Adrenal gland (tissue), 9 donors: ENCODE measurements at regions not wholly inside any gene's neighbourhood (a gene's known extent, or its start where the extent isn't known, plus 50 kb on each side); places are given as distances from the start of the nearest gene placed in this dataset.

Experiments
- DNase-seq, 7 donors: peaks; one replicate each; pipeline ENCODE4 v3.0.0-alpha.2; 2019 to 2020
- H3K27ac ChIP-seq, 5 donors: fragments of 200-600 bp; sonication (generic) in 4 of 5; 1 replicate in 3 of 5; 2 replicates in 2 of 5; pipeline versions ENCODE4 v1.5.1 to v1.8.0; 2016 to 2020; ENCODE audit warnings: mild to moderate bottlenecking in 1 of 5
- H3K27me3 ChIP-seq: fragments of 200-600 bp; 2 replicates; pipeline ENCODE4 v1.8.0; 2021
- H3K36me3 ChIP-seq, 2 donors: fragments of 200-600 bp; replicated peaks in 1 of 2; 1 replicate in 1 of 2; 2 replicates in 1 of 2; pipeline versions ENCODE4 v1.5.1 to v1.8.0; 2018 to 2022
- H3K4me1 ChIP-seq, 2 donors: fragments of 200-600 bp; replicated peaks in 1 of 2; 1 replicate in 1 of 2; 2 replicates in 1 of 2; pipeline versions ENCODE4 v1.5.1 to v1.8.0; 2018 to 2021
- H3K4me3 ChIP-seq, 4 donors: fragments of 200-600 bp; sonication (generic) in 3 of 4; one replicate each; pipeline ENCODE4 v1.5.1; 2016 to 2018
- H3K9me3 ChIP-seq, 3 donors: fragments of 200-600 bp; sonication (generic) in 1 of 3; replicated peaks in 1 of 3; 1 replicate in 2 of 3; 2 replicates in 1 of 3; pipeline versions ENCODE4 v1.5.1 to v1.8.0; 2016 to 2021
- CTCF ChIP-seq, 6 experiments: fragments of 450-650 bp in 4 of 6; fragments of 200-600 bp in 2 of 6; sonication (generic) in 1 of 6; IDR thresholded peaks; 1 replicate in 5 of 6; 2 replicates in 1 of 6; pipeline versions ENCODE4 v1.5.1 to v1.8.0; 2016 to 2021; ENCODE audit warnings: antibody characterized with exemption in 6 of 6, mild to moderate bottlenecking in 2 of 6, moderate library complexity in 1 of 6
- POLR2A ChIP-seq, 2 donors: fragments of 450-650 bp; IDR thresholded peaks; one replicate each; pipeline ENCODE4 v1.6.1; 2017; ENCODE audit warnings: antibody characterized with exemption in 2 of 2, mild to moderate bottlenecking in 2 of 2, moderate library complexity in 1 of 2
- WGBS, 4 donors: extraction: QIAGEN DNeasy Blood & Tissue Kit in 2 of 4; methylation state at CpG; one replicate each; pipeline versions ENCODE4 v1.1.5 to v1.1.7; 2013 to 2017; 5-methylcytosine and 5-hydroxymethylcytosine counted together
- intact Hi-C, 2 donors: fragments of 100-400 bp; cut with DNase I; formaldehyde crosslinking; loops; one replicate each; pipeline versions ENCODE4 v1.14.1 to v1.15.0; 2022 to 2023
- donor health status: healthy with polysubstance abuse.
- donor health status: Bipolar disorder and iron deficiency.
- donor health status: DM: yes; HTN: yes; CAD: no.
- donor health status: DM: no; HTN: no; CAD: no.
- donor health status: DM: no; HTN: no; CAD: no.

GRCh38 chr1:29783508-29784275 is 547.4 kb downstream of the PTPRU start:
- 62 to 85% (median 71%) methylated on average over 12 to 17 of the region's 17 CpGs for WGBS, 4 donors
- peak in 1 of 7 donors; percentile 28 for DNase-seq
- no peaks in the 10 kb centered on the region for H3K4me1 ChIP-seq
- peaks cover 11% of the 10 kb centered on the region for H3K27me3 ChIP-seq
- no peak overlapping the region for H3K27ac ChIP-seq
- H3K36me3 ChIP-seq: no peaks in the 10 kb centered on the region
- H3K4me3 ChIP-seq: no peak overlapping the region
- H3K9me3 ChIP-seq: no peaks in the 10 kb centered on the region
- intact Hi-C loops: no loop called here
- TF ChIP-seq POLR2A (IDR thresholded peaks at IDR 0.05) (no peak), CTCF (IDR thresholded peaks at IDR 0.05) (no peak)

GRCh38 chr1:29782846-29783507 is 546.7 kb downstream of the PTPRU start:
- Histone ChIP-seq H3K4me1 (no peaks in the 10 kb centered on the region), H3K36me3 (no peaks in the 10 kb centered on the region), H3K27me3 (peaks cover 11% of the 10 kb centered on the region), H3K9me3 (no peaks in the 10 kb centered on the region), H3K4me3 (no peak overlapping the region), H3K27ac (no peak overlapping the region)
- TF ChIP-seq POLR2A (IDR thresholded peaks at IDR 0.05): no peak
- DNase-seq: peak in 1 of 7 donors; percentile 23
- intact Hi-C loops: no loop called here
- WGBS, 4 donors: 76 to 81% (median 79%) methylated on average over 5 to 6 of the region's 6 CpGs

- WGBS, 4 donors: 70 to 77% (median 74%) methylated on average over 5 of the region's 5 CpGs
- peaks cover 11% of the 10 kb centered on the region for H3K27me3 ChIP-seq
Measured at GRCh38 chr1:29779146-29779545, 542.8 kb downstream of the PTPRU start.

GRCh38 chr1:29777522-29777921 is 541.2 kb downstream of the PTPRU start:
- no peak for TF ChIP-seq CTCF (IDR thresholded peaks at IDR 0.05)
- no peak for TF ChIP-seq POLR2A (IDR thresholded peaks at IDR 0.05)
- Histone ChIP-seq H3K9me3 (no peaks in the 10 kb centered on the region), H3K27ac (no peak overlapping the region), H3K36me3 (no peaks in the 10 kb centered on the region), H3K4me1 (no peaks in the 10 kb centered on the region), H3K27me3 (peaks cover 6% of the 10 kb centered on the region), H3K4me3 (no peak overlapping the region)
- 71 to 87% (median 81%) methylated on average over 2 of the region's 2 CpGs for WGBS, 4 donors
- DNase-seq: no peak
- intact Hi-C loops: no loop called here

More at GRCh38 chr1:29779146-29779545, 542.8 kb downstream of the PTPRU start:
- Histone ChIP-seq H3K27ac (no peak overlapping the region), H3K9me3 (no peaks in the 10 kb centered on the region), H3K36me3 (no peaks in the 10 kb centered on the region), H3K4me3 (no peak overlapping the region), H3K4me1 (no peaks in the 10 kb centered on the region)
- no peak for DNase-seq
- intact Hi-C loops: no loop called here
- TF ChIP-seq POLR2A (IDR thresholded peaks at IDR 0.05): no peak
- TF ChIP-seq CTCF (IDR thresholded peaks at IDR 0.05): no peak
